Hypothalamus (tissue), 51 donors: ENCODE measurements at regions not wholly inside any gene's neighbourhood (a gene's known extent, or its start where the extent isn't known, plus 50 kb on each side); places are given as distances from the start of the nearest gene placed in this dataset.
"Not testable (repeated sequence)": the region's sequence is repeated elsewhere in the genome, so short reads cannot be mapped to it uniquely, and the experiment has no call there.

ENCODE experiments used
- DNase-seq, 51 donors: peaks; one replicate each; lab custom pipeline; 2025; lab: John Stamatoyannopoulos, UW

DNA sequence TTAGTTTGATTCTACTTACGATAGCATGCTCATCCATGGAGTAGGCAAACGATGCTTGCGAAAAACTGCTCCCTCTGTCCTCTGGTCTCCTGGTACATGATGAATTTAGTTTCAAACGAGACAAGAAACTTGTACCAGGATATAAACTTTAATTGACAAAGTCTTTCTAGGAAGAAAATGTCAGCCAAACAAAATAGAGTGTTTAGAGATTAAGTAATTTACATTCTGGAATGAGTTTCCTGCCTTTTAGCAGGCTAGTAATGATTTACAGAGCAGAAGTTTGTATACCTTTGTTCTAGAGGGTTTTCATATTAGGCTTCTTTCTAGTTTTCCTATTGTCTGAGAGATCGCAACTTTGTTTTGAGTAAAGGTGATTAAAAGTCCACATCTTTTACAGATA, 206.9 kb downstream of the RPL10L start:
- no peak for DNase-seq

DNA sequence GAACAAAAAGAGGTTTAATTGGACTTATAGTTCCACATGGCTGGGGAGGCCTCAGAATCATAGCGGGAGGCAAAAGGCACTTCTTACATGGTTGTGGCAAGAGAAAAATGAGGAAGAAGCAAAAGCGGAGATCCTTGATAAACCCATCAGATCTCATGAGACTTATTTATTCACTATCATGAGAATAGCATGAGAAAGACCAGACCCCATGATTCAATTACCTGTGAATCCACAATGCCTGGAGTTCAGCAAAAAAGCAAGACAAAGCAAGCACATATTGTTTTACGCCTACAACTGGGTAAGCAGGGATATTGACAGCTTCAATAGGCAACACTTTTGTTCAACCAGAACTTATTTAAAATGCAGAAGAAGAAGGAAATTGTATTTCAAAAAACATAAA, 218.2 kb downstream of the RPL10L start:
- DNase-seq, result no peak

DNA sequence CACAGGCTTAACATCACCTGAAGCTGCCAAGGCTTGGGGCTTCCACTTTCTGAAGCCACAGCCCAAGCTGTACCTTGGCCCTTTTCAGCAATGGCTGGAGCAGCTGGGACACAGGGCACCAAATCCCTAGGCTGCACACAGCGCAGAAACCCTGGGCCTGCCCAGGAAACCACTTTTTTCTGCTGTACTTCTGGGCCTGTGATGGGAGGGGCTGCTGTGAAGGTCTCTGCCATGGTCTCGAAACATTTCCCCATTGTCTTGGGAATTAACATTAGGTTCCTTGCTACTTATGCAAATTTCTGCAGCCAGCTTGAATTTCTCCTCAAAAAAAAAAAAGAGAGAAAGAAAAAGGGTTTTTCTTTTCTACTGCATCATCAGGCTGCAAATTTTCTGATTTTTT, 219.1 kb downstream of the RPL10L start:
- no peak for DNase-seq

DNA sequence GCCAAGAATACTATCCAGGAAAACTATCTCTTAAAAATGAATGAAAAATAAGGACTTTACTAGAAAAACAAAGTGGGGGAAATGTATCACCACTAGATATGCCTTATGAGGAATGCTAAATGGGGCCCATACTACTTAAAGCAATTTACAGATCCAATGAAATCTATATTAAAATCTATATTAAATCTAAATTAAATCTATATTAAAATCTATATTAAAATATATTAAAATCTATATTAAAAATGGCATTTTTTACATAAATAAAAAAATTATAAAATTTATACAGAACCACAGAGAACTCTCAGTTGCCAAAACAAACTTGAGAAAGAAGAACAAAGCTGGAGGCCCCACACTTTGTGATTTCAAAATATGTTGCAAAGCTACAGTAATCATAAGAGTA, 234.5 kb downstream of the RPL10L start:
- DNase-seq, result no peak

DNA sequence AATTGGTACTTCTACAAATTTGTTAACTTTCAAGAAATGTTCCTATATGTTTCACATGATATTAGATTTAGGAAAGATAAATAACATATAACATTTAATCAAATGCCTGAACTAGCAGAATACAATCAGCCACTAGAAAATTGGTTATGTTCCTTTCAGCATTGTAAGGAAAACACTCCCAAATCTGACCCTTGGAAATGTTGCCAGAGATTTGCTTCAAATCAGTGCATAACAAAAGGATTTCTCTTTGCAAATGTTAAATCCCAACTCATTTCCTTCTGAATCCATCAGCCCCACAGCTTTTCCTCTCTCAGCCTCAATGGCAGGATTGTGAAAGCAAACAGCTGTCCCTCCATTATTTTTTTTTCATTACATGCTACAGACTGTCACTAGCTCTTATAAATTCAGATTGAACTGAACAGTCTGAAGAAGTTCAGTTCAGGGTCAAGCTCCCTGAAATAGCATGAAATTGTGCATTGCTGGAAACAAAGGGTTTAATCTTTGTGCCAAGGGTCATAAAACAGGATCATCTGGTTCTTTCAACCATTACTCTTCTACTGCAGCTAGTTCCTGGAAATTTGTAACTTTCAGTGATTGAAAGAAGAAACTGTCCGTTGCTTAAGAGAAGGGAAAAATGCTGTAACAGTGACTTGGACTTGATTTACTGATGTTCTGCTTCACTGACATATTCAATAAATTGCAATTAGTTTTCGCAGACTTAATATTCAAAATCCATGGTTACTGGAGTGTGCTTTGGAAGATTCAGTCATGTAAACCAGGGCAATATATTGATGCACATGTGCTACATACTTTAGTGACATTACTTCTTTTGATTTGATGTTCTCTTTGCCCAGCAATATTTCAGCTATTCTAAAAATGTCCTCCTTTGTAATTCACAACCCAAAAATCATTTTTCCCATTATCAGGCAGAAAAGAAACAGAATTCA, 246.4 kb downstream of the RPL10L start:
- DNase-seq, result no peak

DNA sequence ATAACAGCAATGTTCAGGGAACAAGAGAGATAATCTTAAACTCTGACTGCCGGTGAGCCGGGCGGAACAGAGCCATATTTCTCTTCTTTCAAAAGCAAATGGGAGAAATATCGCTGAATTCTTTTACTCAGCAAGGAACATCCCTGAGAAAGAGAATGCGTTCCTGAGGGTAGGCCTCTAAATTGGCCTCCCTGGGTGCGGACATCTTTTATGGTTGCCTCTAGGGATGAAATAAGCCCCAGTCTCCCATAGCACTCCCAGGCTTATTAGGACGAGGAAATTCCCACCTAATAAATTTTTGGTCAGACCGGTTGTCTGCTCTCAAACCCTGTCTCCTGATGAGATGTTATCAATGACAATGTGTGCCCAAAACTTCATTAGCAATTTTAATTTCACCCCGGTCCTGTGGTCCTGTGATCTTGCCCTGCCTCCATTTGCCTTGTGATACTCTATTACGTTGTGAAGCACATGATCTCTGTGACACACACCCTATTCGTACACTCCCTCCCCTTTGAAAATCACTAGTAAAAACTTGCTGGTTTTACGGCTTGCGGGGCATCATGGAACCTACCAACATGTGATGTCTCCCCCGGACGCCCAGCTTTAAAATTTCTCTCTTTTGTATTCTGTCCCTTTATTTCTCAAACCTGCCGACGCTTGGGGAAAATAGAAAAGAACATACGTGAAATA, 249.4 kb downstream of the RPL10L start:
- DNase-seq, result not testable (repeated sequence)

DNA sequence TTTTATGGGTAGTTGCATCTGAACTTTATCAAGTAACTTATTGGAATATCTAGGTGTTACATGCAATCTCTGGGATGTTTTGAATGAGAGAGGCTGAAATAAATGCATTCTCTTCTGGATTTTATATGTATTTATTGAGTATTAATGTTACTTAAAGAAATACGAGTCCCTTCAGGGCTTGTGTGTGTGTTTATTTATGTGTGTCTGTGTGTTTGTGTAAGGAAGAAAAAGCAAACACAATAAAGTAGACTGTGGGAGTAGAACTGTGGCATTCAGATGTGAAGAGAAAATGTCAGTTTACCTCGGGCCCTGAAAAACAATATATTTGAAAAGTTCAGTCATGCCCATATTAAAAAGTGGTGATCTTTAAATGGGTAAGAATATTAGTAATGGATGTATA, 250.5 kb downstream of the RPL10L start:
- no peak for DNase-seq

DNA sequence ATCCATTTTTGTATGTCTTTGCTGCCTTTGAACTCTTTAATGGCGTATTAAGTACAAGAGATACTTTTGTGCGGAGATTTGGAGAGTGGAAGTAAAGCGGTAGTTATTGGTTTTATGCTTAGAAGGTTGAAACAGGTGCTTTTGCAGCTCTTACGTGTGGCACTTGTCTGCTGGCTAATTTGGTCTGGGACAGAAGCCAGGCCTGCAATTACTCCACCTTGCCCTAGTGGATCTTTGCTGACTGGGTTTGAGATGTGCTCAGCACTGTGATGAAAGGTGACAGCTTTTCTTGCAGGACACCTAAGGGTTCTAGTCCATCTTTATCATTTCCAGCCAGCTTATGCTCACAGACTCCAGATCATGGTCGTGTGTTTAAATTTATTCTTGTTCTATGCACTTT, 252.5 kb downstream of the RPL10L start:
- no peak for DNase-seq

DNA sequence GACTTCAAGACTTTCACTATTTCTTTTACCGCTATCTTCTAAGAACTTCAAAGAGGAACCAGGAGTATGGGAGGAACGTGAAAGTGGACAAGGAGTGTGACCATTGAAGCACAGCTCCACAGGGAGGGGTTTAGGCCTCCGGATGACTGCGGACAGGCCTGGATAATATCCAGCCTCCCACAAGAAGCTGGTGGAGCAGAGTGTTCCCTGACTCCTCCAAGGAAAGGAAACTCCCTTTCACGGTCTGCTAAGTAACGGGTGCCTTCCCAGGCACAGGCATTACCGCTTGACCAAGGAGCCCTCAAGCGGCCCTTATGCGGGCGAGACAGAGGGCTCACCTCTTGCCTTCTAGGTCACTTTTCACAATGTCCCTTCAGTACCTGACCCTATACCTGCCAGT, 267.0 kb downstream of the RPL10L start:
- DNase-seq, result no peak

DNA sequence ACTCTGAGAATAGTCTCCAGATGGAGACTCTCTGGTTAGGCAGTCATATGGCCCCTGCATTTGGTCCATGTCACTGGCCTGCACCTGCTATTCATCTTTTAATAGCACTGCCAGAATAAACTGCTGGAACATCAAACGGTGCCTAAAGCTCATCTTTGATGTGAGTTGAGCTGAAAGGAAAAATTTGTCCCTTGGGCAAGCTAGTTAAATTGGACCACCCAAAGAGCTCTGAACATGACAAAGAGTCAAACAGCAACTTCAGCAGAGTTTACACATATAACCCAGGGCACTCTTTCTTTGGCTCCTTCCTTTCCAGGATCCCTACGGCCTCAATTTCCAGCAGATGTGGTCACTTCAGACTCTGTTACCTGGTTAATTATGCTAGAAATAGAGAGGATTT, 269.9 kb downstream of the RPL10L start:
- DNase-seq, result no peak

DNA sequence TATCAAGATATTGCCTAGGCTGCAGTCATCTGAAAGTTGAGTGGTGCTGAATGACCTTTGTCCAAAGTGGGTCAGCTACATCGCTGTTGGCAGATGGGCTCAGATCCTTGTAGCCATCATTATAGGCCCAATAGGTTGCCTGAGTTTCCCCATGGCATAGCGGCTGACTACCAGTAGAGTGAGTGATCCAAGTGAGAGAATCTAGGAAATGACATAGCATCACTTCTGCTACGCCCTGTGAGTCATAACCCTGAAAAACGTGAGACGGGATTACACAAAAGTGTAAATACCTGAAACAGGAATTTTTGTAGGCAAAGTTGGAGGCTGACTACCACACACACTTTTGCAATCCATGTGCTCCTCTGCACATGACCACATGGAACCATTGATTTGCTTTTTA, 273.3 kb downstream of the RPL10L start:
- no peak for DNase-seq

DNA sequence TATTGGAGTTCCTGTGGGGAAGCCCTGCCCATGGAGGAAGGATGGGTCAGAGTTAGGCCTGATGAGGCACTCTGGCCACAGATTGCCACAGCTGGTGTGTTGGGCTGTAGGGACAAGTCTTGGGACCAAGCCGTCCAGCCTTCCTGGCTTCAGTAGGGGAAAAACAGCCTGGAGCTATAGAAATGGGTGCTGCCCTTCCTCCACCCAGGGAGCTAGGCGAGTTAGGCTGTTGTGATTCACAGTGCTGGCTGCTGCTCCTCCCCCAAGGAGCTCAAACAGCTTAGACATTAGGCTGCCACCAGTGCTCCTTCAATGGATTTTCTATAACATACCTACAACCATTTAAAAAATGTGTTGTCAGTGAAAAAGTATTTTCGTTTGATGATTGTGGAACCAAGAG, 274.3 kb downstream of the RPL10L start:
- DNase-seq, result no peak

DNA sequence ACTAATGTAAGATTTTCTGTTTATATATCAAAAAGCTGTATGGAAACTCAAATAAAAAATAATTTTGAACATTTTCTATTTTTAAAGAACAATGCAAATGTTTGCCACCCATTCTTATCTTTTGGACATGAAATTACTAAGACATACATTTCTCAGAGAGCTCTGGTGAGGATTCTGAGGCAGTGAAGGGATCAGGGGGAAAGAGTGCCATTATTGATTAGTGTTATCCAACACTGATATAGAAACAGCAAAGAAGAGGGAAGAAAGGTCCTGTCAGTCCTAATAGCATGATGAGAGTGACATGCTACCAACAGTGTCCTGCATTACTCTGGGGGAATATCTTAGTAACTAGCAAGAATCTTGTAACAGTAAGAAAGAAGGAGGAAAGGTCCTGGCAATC, 282.2 kb downstream of the RPL10L start:
- no peak for DNase-seq

DNA sequence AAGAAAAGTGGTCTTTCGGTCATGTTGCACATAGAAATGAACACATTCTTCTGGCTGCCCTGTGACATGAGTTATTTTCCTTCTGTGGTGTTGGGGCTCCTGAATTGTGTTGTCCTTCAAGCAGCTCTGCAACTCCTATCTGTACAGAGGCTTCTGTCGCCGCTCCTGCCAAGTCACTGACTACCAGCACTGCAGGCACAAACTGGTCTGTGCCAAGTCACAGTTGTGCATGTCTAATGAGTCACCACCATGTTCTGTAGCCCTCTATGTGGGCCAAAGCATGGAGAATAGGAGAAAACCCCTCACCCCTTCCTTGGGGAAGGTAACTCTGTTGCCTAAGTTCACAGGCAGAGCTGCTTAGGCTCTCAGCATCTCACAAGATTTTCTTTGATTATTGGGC, 283.3 kb downstream of the RPL10L start:
- peak in 1 of 51 donors; percentile 5 for DNase-seq

DNA sequence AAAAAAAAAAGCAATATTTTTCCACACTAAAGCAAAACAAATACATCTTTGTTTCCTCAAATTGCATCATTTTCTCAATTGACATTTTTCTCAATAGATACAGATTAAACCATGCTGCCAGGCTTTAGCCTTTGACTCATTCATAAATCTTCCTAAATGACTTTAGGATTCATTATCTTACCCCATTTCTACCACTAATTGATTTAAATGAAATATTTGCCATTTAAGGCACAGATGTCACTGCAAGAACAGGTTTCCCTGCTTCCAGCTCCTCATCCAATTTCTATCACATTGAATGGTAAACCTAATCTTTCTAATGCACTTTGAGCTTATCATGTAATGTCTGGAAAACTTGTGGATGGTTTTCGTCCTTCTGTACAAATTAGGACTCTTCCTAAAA, 298.7 kb downstream of the RPL10L start:
- DNase-seq, result no peak

DNA sequence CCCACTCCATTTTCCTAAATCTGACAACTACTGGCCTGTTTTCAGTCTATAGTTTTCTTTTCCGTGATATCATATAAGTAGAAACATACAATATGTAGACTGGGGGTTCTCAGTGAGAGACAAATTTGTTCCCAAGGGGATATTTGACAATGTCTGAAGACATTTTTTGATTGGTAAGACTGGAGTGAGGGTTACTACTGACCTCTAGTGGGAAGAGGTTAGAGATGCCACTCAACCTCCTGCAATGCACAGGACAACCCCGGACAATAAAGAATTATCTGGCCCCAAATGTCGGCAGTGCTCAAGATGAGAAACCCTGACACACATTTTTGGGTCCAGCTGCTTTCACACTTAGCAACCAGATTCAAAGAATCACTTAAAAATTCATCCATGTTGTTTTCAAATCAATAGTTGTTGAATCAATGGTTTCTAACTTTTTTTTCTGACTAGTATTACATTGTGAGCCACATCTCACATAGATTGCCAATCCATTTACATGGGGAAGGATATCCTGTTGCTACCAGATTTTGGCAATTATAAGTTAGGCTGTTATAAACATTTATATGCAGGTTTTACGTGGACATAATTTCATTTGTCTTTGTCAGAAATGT, 307.1 kb downstream of the RPL10L start:
- DNase-seq, result no peak

DNA sequence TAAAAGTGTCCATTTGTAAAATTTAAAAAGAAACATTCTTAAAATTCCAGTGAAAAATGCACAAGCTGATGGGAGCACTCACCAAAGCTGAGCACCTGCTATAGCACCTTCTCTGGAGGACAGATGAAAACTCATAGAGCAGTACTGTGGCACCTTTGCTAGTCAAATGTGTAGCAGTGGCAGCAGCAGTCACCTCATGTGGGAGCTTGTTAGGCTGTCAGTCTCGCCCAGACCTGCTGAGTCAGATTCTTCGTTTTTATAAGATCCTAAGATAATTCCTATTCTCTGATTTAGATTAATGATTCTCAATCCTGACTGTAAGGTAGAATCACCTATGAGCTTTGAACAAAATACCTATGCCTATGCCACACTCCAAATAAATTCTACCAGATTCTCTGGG, 325.8 kb downstream of the RPL10L start:
- DNase-seq, result no peak

DNA sequence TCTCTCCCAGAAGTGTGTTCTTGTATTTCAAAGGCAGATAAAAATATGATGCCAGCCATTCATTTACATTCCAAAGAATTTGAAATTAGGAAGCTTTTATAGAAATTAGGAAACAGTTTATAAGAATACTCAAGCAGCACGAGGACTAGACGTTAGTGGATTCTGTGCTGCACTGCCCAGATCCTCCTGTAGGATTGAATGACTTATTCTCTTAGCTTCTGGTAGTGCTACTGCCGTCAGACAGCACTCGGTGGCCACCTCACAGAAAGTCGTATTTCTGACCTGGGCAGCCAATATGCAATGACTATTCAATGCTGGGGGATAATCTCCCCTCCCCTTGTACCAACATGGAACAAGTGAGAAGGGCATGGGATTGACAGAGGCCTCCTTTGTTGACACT, 326.4 kb downstream of the RPL10L start:
- no peak for DNase-seq

DNA sequence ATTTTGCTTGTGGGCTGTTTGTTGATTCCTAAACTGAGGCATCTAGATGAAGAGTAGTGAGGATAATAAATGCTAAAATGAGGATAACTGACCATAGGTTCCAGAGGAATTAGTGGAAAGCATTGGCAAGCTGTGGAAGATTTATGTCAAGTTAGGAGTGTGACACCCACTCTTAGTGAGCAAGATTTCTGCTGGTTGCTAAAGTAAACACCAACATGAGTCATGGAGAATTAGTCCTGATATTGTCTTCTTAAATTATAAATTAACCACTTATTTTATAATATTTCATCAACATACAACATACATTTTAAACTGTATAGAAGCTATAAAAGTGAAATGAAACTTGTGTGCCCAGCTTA, 328.2 kb downstream of the RPL10L start:
- no peak for DNase-seq

DNA sequence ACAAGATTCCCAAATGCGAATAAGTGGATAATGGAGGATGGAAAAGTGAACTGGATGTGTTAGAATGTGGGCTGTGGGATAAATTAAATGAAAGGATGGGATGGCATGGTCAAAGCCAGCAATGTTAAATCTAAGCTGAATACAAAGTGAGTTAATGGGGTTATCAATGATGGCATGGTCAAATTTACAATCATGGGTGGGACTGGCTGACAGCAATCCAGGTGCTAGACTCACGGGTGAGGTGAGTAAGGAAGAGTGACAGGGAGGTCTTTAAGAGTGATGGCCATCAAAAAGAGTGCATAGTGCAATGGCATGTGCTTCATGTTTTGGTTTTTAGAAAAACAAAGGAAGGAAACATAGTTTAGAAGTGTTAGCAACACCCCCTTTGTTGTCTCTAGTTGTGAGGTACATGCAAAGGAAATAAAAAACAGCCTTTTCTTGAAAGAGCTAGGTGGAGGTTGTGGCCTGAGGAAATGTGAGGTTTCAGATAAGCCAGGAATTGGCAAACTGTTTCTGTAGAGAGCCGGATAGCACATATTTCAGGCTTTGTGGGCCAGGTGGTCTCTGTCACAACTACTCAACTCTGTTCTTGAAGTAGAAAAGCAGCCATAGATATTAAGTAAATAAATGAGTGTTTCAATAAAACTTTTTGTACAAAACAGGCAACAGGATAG, 328.7 kb downstream of the RPL10L start:
- no peak for DNase-seq

DNA sequence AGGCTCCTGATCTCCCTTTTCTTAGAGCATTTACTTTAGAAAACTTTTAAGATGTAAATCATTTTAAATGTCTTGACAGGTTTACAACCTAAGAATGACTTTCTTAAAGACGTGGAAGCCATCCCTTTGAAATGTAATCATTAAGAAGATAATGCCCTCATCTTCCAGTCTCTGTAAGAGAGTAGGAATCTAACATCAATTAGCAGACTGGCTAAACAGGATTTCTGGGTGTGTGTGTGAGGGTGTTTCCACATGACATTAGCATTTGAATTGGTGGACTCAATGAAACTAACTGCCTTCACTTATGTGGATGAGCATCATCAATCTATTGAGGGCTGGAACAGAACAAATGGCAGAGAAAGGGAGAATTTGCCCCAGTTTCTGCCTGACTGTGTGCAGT, 329.5 kb downstream of the RPL10L start:
- no peak for DNase-seq
